ENCODE measurements at regions not wholly inside any gene's neighbourhood (a gene's known extent, or its start where the extent isn't known, plus 50 kb on each side); places are given as distances from the start of the nearest gene placed in this dataset.

DNA sequence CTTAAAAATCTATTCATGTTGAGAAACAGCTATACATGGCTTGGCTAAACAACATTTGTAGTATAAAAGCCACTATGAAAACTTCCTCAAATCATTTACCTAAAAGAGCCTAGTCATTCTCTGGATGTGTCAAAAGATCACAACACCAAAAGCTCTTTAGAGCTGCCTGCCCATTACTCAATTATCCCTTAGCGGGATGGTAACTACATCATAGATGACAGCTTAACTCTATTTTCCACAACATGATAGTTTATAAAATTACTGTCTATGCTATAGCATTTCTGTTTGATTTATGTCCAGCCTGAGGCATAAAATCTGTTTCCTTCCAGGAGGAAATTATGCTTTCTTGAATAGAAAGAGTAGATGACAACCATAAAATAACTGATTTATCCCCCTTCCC lies 777.6 kb upstream of the HS3ST5 start:
- in situ Hi-C loops (cut with MboI) = no loop called here
- H4K20me1 ChIP-seq (ENCODE audit: control insufficient read depth, insufficient read depth) = no peaks in the 10 kb centered on the region
- no peaks in the 10 kb centered on the region for H3K79me2 ChIP-seq (ENCODE audit: control insufficient read depth, insufficient read depth, low read length)
- intact Hi-C loops (cut with micrococcal nuclease; ENCODE audit: unreplicated experiment) = no loop called here
- no peaks in the 10 kb centered on the region for H3K36me3 ChIP-seq (ENCODE audit: control insufficient read depth in 2 of 2, insufficient read depth in 2 of 2, low read length in 1 of 2)
- no TSS peak for BruUV-seq (replicated peaks)
- WGBS (ENCODE audit: insufficient coverage, insufficient replicate concordance, low lambda C conversion rate, missing lambda C conversion rate) = 0% methylated on average over 1 of the region's 1 CpG
- ChIA-PET SMC1A (ENCODE audit: uncharacterized antibody, unreplicated experiment) (interaction anchor here (1.3 kb wide), 1 partner anchor 18 kb away, joined by 4 read pairs; no protein-coding TSS in a partner anchor), POLR2A (no interaction called here), RAD21 (ENCODE audit: unreplicated experiment) (no interaction called here), CTCF (no interaction called here)
- no peak overlapping the region for H3K4me3 ChIP-seq
- TF ChIP-seq ZNF217 (IDR thresholded peaks at IDR 0.05) (no peak), SMC3 (IDR thresholded peaks at IDR 0.05; ENCODE audit: borderline replicate concordance, low read length) (no peak), STAT3 (IDR thresholded peaks at IDR 0.05; ENCODE audit: low read depth, low read length) (no peak), NRF1 (conservative IDR thresholded peaks at IDR 0.05; ENCODE audit: low read depth, low read length) (no peak), YY1 (IDR thresholded peaks at IDR 0.05; ENCODE audit: low read depth, low read length) (no peak), NR2F1 (conservative IDR thresholded peaks at IDR 0.05) (no peak), CHD4 (IDR thresholded peaks at IDR 0.05) (no peak)
- TF ChIP-seq, protein P1, sequence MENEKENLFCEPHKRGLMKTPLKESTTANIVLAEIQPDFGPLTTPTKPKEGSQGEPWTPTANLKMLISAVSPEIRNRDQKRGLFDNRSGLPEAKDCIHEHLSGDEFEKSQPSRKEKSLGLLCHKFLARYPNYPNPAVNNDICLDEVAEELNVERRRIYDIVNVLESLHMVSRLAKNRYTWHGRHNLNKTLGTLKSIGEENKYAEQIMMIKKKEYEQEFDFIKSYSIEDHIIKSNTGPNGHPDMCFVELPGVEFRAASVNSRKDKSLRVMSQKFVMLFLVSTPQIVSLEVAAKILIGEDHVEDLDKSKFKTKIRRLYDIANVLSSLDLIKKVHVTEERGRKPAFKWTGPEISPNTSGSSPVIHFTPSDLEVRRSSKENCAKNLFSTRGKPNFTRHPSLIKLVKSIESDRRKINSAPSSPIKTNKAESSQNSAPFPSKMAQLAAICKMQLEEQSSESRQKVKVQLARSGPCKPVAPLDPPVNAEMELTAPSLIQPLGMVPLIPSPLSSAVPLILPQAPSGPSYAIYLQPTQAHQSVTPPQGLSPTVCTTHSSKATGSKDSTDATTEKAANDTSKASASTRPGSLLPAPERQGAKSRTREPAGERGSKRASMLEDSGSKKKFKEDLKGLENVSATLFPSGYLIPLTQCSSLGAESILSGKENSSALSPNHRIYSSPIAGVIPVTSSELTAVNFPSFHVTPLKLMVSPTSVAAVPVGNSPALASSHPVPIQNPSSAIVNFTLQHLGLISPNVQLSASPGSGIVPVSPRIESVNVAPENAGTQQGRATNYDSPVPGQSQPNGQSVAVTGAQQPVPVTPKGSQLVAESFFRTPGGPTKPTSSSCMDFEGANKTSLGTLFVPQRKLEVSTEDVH (IDR thresholded peaks at IDR 0.05; ENCODE audit: low read depth, partially characterized antibody) = no peak
- TF ChIP-seq, protein P2, sequence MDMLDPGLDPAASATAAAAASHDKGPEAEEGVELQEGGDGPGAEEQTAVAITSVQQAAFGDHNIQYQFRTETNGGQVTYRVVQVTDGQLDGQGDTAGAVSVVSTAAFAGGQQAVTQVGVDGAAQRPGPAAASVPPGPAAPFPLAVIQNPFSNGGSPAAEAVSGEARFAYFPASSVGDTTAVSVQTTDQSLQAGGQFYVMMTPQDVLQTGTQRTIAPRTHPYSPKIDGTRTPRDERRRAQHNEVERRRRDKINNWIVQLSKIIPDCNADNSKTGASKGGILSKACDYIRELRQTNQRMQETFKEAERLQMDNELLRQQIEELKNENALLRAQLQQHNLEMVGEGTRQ (IDR thresholded peaks at IDR 0.05; ENCODE audit: borderline replicate concordance, low read depth, low read length) = no peak
- no peaks in the 10 kb centered on the region for H3K9me3 ChIP-seq (replicated peaks; ENCODE audit: control insufficient read depth, insufficient read depth, low read length)
- FAIRE-seq (no peak), DNase-seq (ENCODE audit: low read depth, low spot score) (no peak), ATAC-seq (no peak)
- H3K4me1 ChIP-seq (ENCODE audit: control insufficient read depth, insufficient read depth, low read length) = no peaks in the 10 kb centered on the region
- H2AFZ ChIP-seq (ENCODE audit: control insufficient read depth, low read depth, low read length) = no peak overlapping the region
- H3K4me2 ChIP-seq (ENCODE audit: control insufficient read depth, insufficient read depth) = no peak overlapping the region
- no peaks in the 10 kb centered on the region for H3K27me3 ChIP-seq (replicated peaks in 1 of 2; ENCODE audit: control insufficient read depth in 2 of 2, insufficient read depth in 2 of 2, low read length in 1 of 2)
- H3K9ac ChIP-seq (ENCODE audit: control insufficient read depth, insufficient read depth, low read length) = no peak overlapping the region
- H3K27ac ChIP-seq (ENCODE audit: control insufficient read depth, insufficient read depth) = no peak overlapping the region
